Astrocyte (in vitro differentiated cells and primary cell): ENCODE measurements at regions not wholly inside any gene's neighbourhood (a gene's known extent, or its start where the extent isn't known, plus 50 kb on each side); places are given as distances from the start of the nearest gene placed in this dataset.

Source experiments
- DNase-seq: peaks from one replicate; pipeline ENCODE4 v3.0.0-alpha.2; 2010; ENCODE audit warnings: low read depth
- FAIRE-seq: peaks from 2 replicates; lab custom pipeline; 2011; peaks lifted over from hg19 to GRCh38; lab: Jason Lieb, UNC
- H2AFZ ChIP-seq: 2 replicates; pipeline ENCODE4 v1.6.0; 2012; ENCODE audit warnings: low read depth, low read length, inconsistent platforms
- H3K27ac ChIP-seq: 2 replicates; pipeline ENCODE4 v1.5.1; 2011; ENCODE audit warnings: low read depth, low read length, inconsistent platforms
- H3K27me3 ChIP-seq: 2 replicates; pipeline ENCODE4 v1.6.0; 2011; ENCODE audit warnings: low read length, inconsistent platforms; ENCODE audit not compliant: insufficient read depth
- H3K36me3 ChIP-seq: 2 replicates; pipeline ENCODE4 v1.5.1; 2011; ENCODE audit warnings: low read length, inconsistent platforms; ENCODE audit not compliant: insufficient read depth
- H3K4me1 ChIP-seq: 2 replicates; pipeline ENCODE4 v1.5.1; 2011; ENCODE audit warnings: low read length, inconsistent platforms; ENCODE audit not compliant: insufficient read depth
- H3K4me2 ChIP-seq: 2 replicates; pipeline ENCODE4 v1.6.0; 2012; ENCODE audit warnings: low read length, inconsistent platforms
- H3K4me3 ChIP-seq: 2 replicates; pipeline ENCODE4 v1.5.1; 2011; ENCODE audit warnings: low read depth, mild to moderate bottlenecking, low read length, inconsistent platforms; ENCODE audit not compliant: insufficient read depth
- H3K79me2 ChIP-seq: 2 replicates; pipeline ENCODE4 v1.6.0; 2012; ENCODE audit warnings: mild to moderate bottlenecking, low read length, inconsistent platforms; ENCODE audit not compliant: insufficient read depth
- H3K9ac ChIP-seq: 2 replicates; pipeline ENCODE4 v1.6.0; 2012; ENCODE audit warnings: mild to moderate bottlenecking, low read length, inconsistent platforms
- H3K9me3 ChIP-seq: 2 replicates; pipeline ENCODE4 v1.5.1; 2012; ENCODE audit warnings: low read depth, mild to moderate bottlenecking, low read length, inconsistent platforms; ENCODE audit not compliant: insufficient read depth
- H4K20me1 ChIP-seq: 2 replicates; pipeline ENCODE4 v1.6.0; 2012; ENCODE audit warnings: low read length, inconsistent platforms; ENCODE audit not compliant: insufficient read depth
- H3K27ac Mint-ChIP-seq: one replicate; pipeline ENCODE4 v1.8.0; 2021; ENCODE audit warnings: mild to moderate bottlenecking, mixed read lengths; ENCODE audit not compliant: unreplicated experiment
- H3K27me3 Mint-ChIP-seq: one replicate; pipeline ENCODE4 v1.8.0; 2021; ENCODE audit warnings: low read depth, mixed read lengths; ENCODE audit not compliant: unreplicated experiment
- H3K36me3 Mint-ChIP-seq: one replicate; pipeline ENCODE4 v1.8.0; 2021; ENCODE audit warnings: low read depth, mixed read lengths; ENCODE audit not compliant: unreplicated experiment
- H3K4me1 Mint-ChIP-seq: one replicate; pipeline ENCODE4 v1.8.0; 2021; ENCODE audit warnings: low read depth, mixed read lengths; ENCODE audit not compliant: unreplicated experiment
- H3K4me3 Mint-ChIP-seq: one replicate; pipeline ENCODE4 v1.8.0; 2021; ENCODE audit warnings: mild to moderate bottlenecking, moderate library complexity, mixed read lengths; ENCODE audit not compliant: unreplicated experiment
- H3K9me3 Mint-ChIP-seq: one replicate; pipeline ENCODE4 v1.8.0; 2021; ENCODE audit warnings: mild to moderate bottlenecking, mixed read lengths; ENCODE audit not compliant: unreplicated experiment
- CTCF ChIP-seq: IDR thresholded peaks from 2 replicates; pipeline ENCODE4 v1.5.1; 2011; ENCODE audit warnings: low read depth, mild to moderate bottlenecking, inconsistent platforms, low read length, moderate library complexity; ENCODE audit not compliant: insufficient read depth
- EZH2 ChIP-seq: IDR thresholded peaks from 2 replicates; pipeline ENCODE4 v1.6.1; 2012; ENCODE audit warnings: mild to moderate bottlenecking, low read length, inconsistent platforms; ENCODE audit not compliant: insufficient read depth

DNA sequence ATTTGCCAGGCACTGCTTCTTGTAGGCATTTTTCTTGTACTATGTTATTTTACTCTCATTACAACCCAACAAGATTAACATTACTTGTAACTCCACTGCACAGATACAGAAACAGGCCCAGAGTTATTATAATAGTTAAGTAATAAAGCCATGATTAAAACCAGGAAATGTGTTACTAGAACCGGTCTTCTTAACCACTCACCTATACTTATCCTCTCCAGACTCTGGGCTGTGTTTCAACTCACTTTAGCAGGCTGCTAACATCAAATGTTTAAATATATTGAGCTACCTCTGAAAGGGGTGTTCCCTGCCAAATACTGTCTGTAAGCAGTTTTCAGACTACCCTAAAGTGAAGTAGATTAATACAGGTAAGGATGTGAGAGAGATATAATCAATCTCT, 1227.8 kb downstream of the SORCS3 start:
- Histone ChIP-seq H3K27ac (no peak overlapping the region), H4K20me1 (no peaks in the 10 kb centered on the region), H3K4me1 (no peaks in the 10 kb centered on the region), H3K4me2 (no peak overlapping the region), H3K9ac (no peak overlapping the region), H3K9me3 (no peaks in the 10 kb centered on the region), H3K4me3 (no peak overlapping the region), H3K79me2 (no peaks in the 10 kb centered on the region), H3K36me3 (no peaks in the 10 kb centered on the region), H2AFZ (no peak overlapping the region), H3K27me3 (no peaks in the 10 kb centered on the region)
- no peaks in the 10 kb centered on the region for H3K27me3 Mint-ChIP-seq
- H3K27ac Mint-ChIP-seq: no peak overlapping the region
- TF ChIP-seq CTCF: no peak
- no peak for TF ChIP-seq EZH2
- H3K9me3 Mint-ChIP-seq: peaks cover 2% of the 10 kb centered on the region
- H3K4me3 Mint-ChIP-seq: no peak overlapping the region
- DNase-seq (no peak), FAIRE-seq (no peak)
- H3K36me3 Mint-ChIP-seq: no peaks in the 10 kb centered on the region
- no peaks in the 10 kb centered on the region for H3K4me1 Mint-ChIP-seq

DNA sequence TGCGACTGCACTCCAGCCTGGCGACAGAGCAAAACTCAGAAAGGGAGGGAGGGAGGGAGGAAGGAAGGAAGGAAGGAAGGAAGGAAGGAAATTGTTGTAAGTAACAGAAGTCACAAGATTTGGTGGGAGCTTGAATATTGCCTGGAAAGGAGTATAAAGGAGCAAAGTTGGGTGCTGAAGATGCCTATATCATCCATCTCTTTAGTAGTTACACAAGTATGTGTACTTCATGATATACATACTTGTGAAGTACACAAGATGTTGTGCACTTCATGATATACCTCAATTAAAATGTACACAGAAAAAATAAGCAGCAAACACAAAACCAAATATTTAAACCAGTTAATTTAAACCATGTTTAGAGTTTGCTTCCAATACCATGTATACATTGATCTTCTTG, 1223.8 kb downstream of the SORCS3 start:
- Mint-ChIP-seq H3K36me3 (no peaks in the 10 kb centered on the region), H3K27ac (no peak overlapping the region), H3K4me3 (no peak overlapping the region), H3K4me1 (no peaks in the 10 kb centered on the region), H3K27me3 (no peaks in the 10 kb centered on the region), H3K9me3 (no peaks in the 10 kb centered on the region)
- no peak for FAIRE-seq
- no peaks in the 10 kb centered on the region for H3K36me3 ChIP-seq
- TF ChIP-seq EZH2: no peak
- TF ChIP-seq CTCF: no peak
- H3K9me3 ChIP-seq: no peaks in the 10 kb centered on the region
- no peak overlapping the region for H3K4me3 ChIP-seq
- H3K9ac ChIP-seq: no peak overlapping the region
- no peaks in the 10 kb centered on the region for H3K27me3 ChIP-seq
- no peak overlapping the region for H2AFZ ChIP-seq
- H3K79me2 ChIP-seq: no peaks in the 10 kb centered on the region
- no peaks in the 10 kb centered on the region for H3K4me1 ChIP-seq
- no peaks in the 10 kb centered on the region for H4K20me1 ChIP-seq
- no peak overlapping the region for H3K4me2 ChIP-seq
- DNase-seq: no peak
- no peak overlapping the region for H3K27ac ChIP-seq

DNA sequence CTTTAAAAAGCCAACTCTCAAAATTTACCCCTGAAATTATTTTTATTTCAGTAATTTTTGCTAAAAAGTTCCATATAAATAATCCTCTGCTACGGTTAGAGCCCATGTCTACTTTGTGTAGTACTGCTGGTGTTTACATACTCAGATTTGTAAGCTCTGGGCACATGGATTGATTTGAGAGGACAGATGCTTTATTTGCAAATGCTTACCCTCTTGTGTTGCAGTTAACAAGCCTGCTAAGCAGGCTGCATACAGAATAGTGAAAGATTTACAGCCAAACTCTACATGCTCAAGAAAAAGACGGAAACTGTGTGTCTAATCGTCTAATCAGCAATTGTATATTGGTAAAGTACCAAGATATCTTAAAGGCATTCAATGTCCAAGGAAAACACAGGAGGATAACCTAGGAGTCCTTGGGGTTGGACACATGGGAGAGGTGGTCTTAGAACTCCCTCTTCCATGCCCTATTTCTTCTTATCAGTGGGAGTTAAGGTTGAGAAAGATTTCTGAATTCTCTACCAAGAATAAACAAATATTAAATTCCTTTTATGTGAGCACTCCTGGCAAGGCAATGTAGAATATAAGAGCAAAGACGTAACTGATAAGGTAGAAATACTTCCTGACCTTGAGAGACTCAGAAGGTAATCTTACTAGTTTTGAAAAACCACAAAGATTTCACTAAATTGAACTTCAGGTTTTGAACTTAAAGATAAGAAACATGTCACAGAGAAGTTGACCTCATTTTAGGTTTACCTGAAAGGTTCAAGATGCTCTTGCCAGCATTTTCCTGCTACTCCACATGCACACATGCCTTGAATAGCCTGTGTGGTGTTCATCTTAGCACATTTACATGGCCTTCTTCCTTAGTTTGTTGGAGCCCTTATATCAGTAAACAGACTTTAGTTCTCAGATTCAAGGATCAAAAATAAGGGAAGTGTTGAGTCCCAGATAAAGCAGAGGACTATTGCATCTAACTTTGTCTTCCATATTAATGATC, 1216.5 kb downstream of the SORCS3 start:
- Histone ChIP-seq H4K20me1 (no peaks in the 10 kb centered on the region), H3K9me3 (no peaks in the 10 kb centered on the region), H3K36me3 (no peaks in the 10 kb centered on the region), H3K4me3 (no peak overlapping the region), H3K4me1 (no peaks in the 10 kb centered on the region), H3K4me2 (no peak overlapping the region), H2AFZ (no peak overlapping the region), H3K79me2 (no peaks in the 10 kb centered on the region), H3K9ac (no peak overlapping the region), H3K27ac (no peak overlapping the region), H3K27me3 (no peaks in the 10 kb centered on the region)
- no peak for DNase-seq
- H3K9me3 Mint-ChIP-seq: no peaks in the 10 kb centered on the region
- H3K27me3 Mint-ChIP-seq: no peaks in the 10 kb centered on the region
- H3K36me3 Mint-ChIP-seq: no peaks in the 10 kb centered on the region
- no peak for FAIRE-seq
- no peaks in the 10 kb centered on the region for H3K4me1 Mint-ChIP-seq
- TF ChIP-seq CTCF: no peak
- TF ChIP-seq EZH2: no peak
- no peak overlapping the region for H3K4me3 Mint-ChIP-seq
- no peak overlapping the region for H3K27ac Mint-ChIP-seq
